H1 (cell line): ENCODE measurements at regions not wholly inside any gene's neighbourhood (a gene's known extent, or its start where the extent isn't known, plus 50 kb on each side); places are given as distances from the start of the nearest gene placed in this dataset.
A peak's percentile ranks its signal among the peaks of the same experiment; 100 is the strongest.
"Not testable (repeated sequence)": the region's sequence is repeated elsewhere in the genome, so short reads cannot be mapped to it uniquely, and the experiment has no call there.

Experiments used
- CTCF ChIA-PET: fragments of 300-600 bp; sonication (Branson Sonifier 250); formaldehyde crosslinking; loops from one replicate; lab custom pipeline; 2021; ENCODE audit not compliant: partially characterized antibody; lab: Charles Lee
- POLR2A ChIA-PET: fragments of 300-600 bp; sonication (Branson Sonifier 250); formaldehyde crosslinking; loops from one replicate; lab custom pipeline; 2021; ENCODE audit warnings: inconsistent platforms; ENCODE audit not compliant: partially characterized antibody; lab: Charles Lee
- DNase-seq, 2 experiments: peaks; one replicate each; pipeline versions ENCODE4 v3.0.0 to v3.0.0-alpha.2; 2010 to 2022; ENCODE audit warnings: low spot score in 2 of 2, low read depth in 1 of 2, mixed read lengths in 1 of 2
- FAIRE-seq: peaks from 2 replicates; lab custom pipeline; 2011; peaks lifted over from hg19 to GRCh38; lab: Jason Lieb, UNC
- H2AFZ ChIP-seq: 2 replicates; pipeline ENCODE4 v1.8.1; 2012; ENCODE audit warnings: low read length, inconsistent platforms
- H2AK5ac ChIP-seq: 2 replicates; pipeline ENCODE4 v1.6.1; 2013; ENCODE audit warnings: low read depth, low read length
- H2BK120ac ChIP-seq: replicated peaks from 2 replicates; pipeline ENCODE3; 2013; ENCODE audit warnings: low read depth, low read length, inconsistent platforms
- H2BK12ac ChIP-seq: 2 replicates; pipeline ENCODE4 v1.6.1; 2013; ENCODE audit warnings: low read depth, low read length
- H2BK15ac ChIP-seq: 2 replicates; pipeline ENCODE4 v1.6.1; 2013; ENCODE audit warnings: low read length
- H2BK20ac ChIP-seq: 2 replicates; pipeline ENCODE4 v1.6.1; 2013; ENCODE audit warnings: low read length
- H2BK5ac ChIP-seq: 2 replicates; pipeline ENCODE4 v1.6.1; 2013; ENCODE audit warnings: low read depth, low read length
- H3K14ac ChIP-seq: 2 replicates; pipeline ENCODE4 v1.6.1; 2013; ENCODE audit warnings: inconsistent platforms; ENCODE audit not compliant: insufficient read length
- H3K18ac ChIP-seq: 2 replicates; pipeline ENCODE4 v1.6.1; 2013; ENCODE audit warnings: low read length; ENCODE audit errors: extremely low read depth
- H3K23ac ChIP-seq: 2 replicates; pipeline ENCODE4 v1.6.1; 2013; ENCODE audit warnings: inconsistent platforms; ENCODE audit not compliant: insufficient read length
- H3K23me2 ChIP-seq: 2 replicates; pipeline ENCODE4 v1.6.1; 2013; ENCODE audit warnings: low read depth, low read length
- H3K27ac ChIP-seq: 2 replicates; pipeline ENCODE4 v1.6.1; 2011; ENCODE audit warnings: low read depth, low read length, inconsistent platforms
- H3K27me3 ChIP-seq, 4 experiments: replicated peaks in 1 of 4; 1 replicate in 1 of 4; 2 replicates in 3 of 4; pipeline versions ENCODE4 v1.6.1 to v1.8.1; 2011 to 2013; ENCODE audit warnings: low read length in 3 of 4, mild to moderate bottlenecking in 3 of 4, inconsistent platforms in 2 of 4, mixed read lengths in 2 of 4, moderate library complexity in 1 of 4; ENCODE audit not compliant: control insufficient read depth in 3 of 4, insufficient read depth in 3 of 4; ENCODE audit errors: extremely low read depth in 1 of 4
- H3K36me3 ChIP-seq, 4 experiments: 2 replicates each; pipeline versions ENCODE4 v1.6.1 to v1.8.1; 2011 to 2013; ENCODE audit warnings: mild to moderate bottlenecking in 4 of 4, low read length in 3 of 4, moderate library complexity in 2 of 4, control low read depth in 1 of 4, inconsistent platforms in 1 of 4; ENCODE audit not compliant: insufficient read depth in 4 of 4, control insufficient read depth in 2 of 4
- H3K4ac ChIP-seq: replicated peaks from 2 replicates; pipeline ENCODE3; 2013; ENCODE audit warnings: low read length, low read depth, mixed read lengths, inconsistent platforms; ENCODE audit not compliant: insufficient read length
- H3K4me1 ChIP-seq, 4 experiments: replicated peaks in 1 of 4; 1 replicate in 1 of 4; 2 replicates in 3 of 4; pipeline versions ENCODE4 v1.6.1 to v1.8.1; 2011 to 2013; ENCODE audit warnings: low read length in 3 of 4, inconsistent platforms in 2 of 4, mixed read lengths in 1 of 4; ENCODE audit not compliant: insufficient read depth in 4 of 4, control insufficient read depth in 3 of 4
- H3K4me2 ChIP-seq, 2 experiments: 2 replicates each; pipeline versions ENCODE4 v1.6.1 to v1.8.1; 2011 to 2013; ENCODE audit warnings: low read depth in 2 of 2, low read length in 2 of 2, control low read depth in 1 of 2, inconsistent platforms in 1 of 2, mild to moderate bottlenecking in 1 of 2; ENCODE audit not compliant: insufficient read depth in 1 of 2
- H3K4me3 ChIP-seq, 4 experiments: fragments of 200-600, 300-600 bp in 1 of 4; sonication (generic), shearing (Covaris generic), sonication (Bioruptor Twin) in 1 of 4; 2 replicates each; pipeline versions ENCODE4 v1.5.1 to v1.8.1; 2011 to 2016; ENCODE audit warnings: low read length in 4 of 4, low read depth in 3 of 4, control low read depth in 2 of 4, inconsistent platforms in 2 of 4, mild to moderate bottlenecking in 2 of 4, mixed read lengths in 1 of 4, moderate library complexity in 1 of 4; ENCODE audit not compliant: insufficient read depth in 2 of 4; ENCODE audit errors: extremely low read depth in 1 of 4
- H3K56ac ChIP-seq: replicated peaks from 2 replicates; pipeline ENCODE3; 2013; ENCODE audit warnings: low read depth, mild to moderate bottlenecking, mixed read lengths, low read length, inconsistent platforms; ENCODE audit not compliant: insufficient read length
- H3K79me1 ChIP-seq: 2 replicates; pipeline ENCODE4 v1.6.1; 2013; ENCODE audit warnings: low read depth, low read length, control low read depth
- H3K79me2 ChIP-seq, 2 experiments: 2 replicates each; pipeline versions ENCODE4 v1.6.1 to v1.8.1; 2012 to 2013; ENCODE audit warnings: low read length in 2 of 2, mild to moderate bottlenecking in 2 of 2, inconsistent platforms in 1 of 2; ENCODE audit not compliant: insufficient read depth in 2 of 2, control insufficient read depth in 1 of 2
- H3K9ac ChIP-seq, 4 experiments: replicated peaks in 1 of 4; 1 replicate in 1 of 4; 2 replicates in 3 of 4; pipeline versions ENCODE4 v1.6.1 to v1.8.1; 2011 to 2013; ENCODE audit warnings: low read depth in 3 of 4, low read length in 3 of 4, control low read depth in 2 of 4, mild to moderate bottlenecking in 2 of 4, moderate library complexity in 2 of 4, inconsistent platforms in 1 of 4; ENCODE audit errors: extremely low read depth in 1 of 4
- H3K9me3 ChIP-seq, 2 experiments: 2 replicates each; pipeline versions ENCODE4 v1.6.1 to v1.8.1; 2012 to 2013; ENCODE audit warnings: mild to moderate bottlenecking in 2 of 2, moderate library complexity in 2 of 2, control low read depth in 1 of 2, inconsistent platforms in 1 of 2, low read depth in 1 of 2, low read length in 1 of 2, mixed read lengths in 1 of 2; ENCODE audit not compliant: insufficient read depth in 2 of 2
- H4K20me1 ChIP-seq, 2 experiments: replicated peaks in 1 of 2; 2 replicates each; pipeline versions ENCODE3 to v1.8.1; 2011 to 2013; ENCODE audit warnings: inconsistent platforms in 2 of 2, low read length in 2 of 2, mild to moderate bottlenecking in 1 of 2; ENCODE audit not compliant: insufficient read depth in 2 of 2, control insufficient read depth in 1 of 2
- H4K5ac ChIP-seq: 2 replicates; pipeline ENCODE4 v1.6.1; 2013; ENCODE audit warnings: low read length, low read depth, mixed read lengths, inconsistent platforms; ENCODE audit not compliant: insufficient read length
- H4K8ac ChIP-seq: 2 replicates; pipeline ENCODE4 v1.8.0; 2013; ENCODE audit warnings: mild to moderate bottlenecking, moderate library complexity, low read length, inconsistent platforms; ENCODE audit not compliant: insufficient read depth; ENCODE audit errors: extremely low read depth
- H4K91ac ChIP-seq: replicated peaks from 2 replicates; pipeline ENCODE3; 2013; ENCODE audit warnings: low read length, mixed read lengths, inconsistent platforms; ENCODE audit not compliant: insufficient read length
- WGBS, 2 experiments: shearing (Covaris generic) in 1 of 2; methylation state at CpG; one replicate each; pipeline versions ENCODE4 v1.1.6 to v1.1.7; 2013 to 2015; ENCODE audit warnings: low lambda C conversion rate in 2 of 2, mixed read lengths in 2 of 2, inconsistent platforms in 1 of 2, low coverage in 1 of 2, missing lambda C conversion rate in 1 of 2; ENCODE audit not compliant: insufficient replicate concordance in 2 of 2, insufficient coverage in 1 of 2, insufficient read length in 1 of 2; ENCODE audit errors: extremely low coverage in 1 of 2, missing lambda C conversion rate in 1 of 2; 5-methylcytosine and 5-hydroxymethylcytosine counted together

- H2BK20ac ChIP-seq, H2AFZ ChIP-seq, H3K23ac ChIP-seq, H3K79me2 ChIP-seq, H2BK5ac ChIP-seq, POLR2A ChIA-PET, H3K23me2 ChIP-seq, H3K27me3 ChIP-seq, H2AK5ac ChIP-seq, H4K91ac ChIP-seq, FAIRE-seq, H2BK120ac ChIP-seq, H3K4me1 ChIP-seq, CTCF ChIA-PET, H4K5ac ChIP-seq, H3K9ac ChIP-seq, H4K20me1 ChIP-seq, H3K36me3 ChIP-seq, H3K79me1 ChIP-seq, H2BK12ac ChIP-seq, H3K18ac ChIP-seq, H3K27ac ChIP-seq, H4K8ac ChIP-seq, H3K4me3 ChIP-seq, DNase-seq, H3K9me3 ChIP-seq, H3K56ac ChIP-seq, H3K4me2 ChIP-seq, H2BK15ac ChIP-seq, H3K14ac ChIP-seq, H3K4ac ChIP-seq: not testable (repeated sequence)
- 92% methylated on average over 2 of the region's 2 CpGs; no CpG with 5 or more reads in 1 of the 2 experiments for WGBS, 2 experiments
These were observed 255.7 kb downstream of the NPIPA8 start for GRCh38 chr16:18080658-18081363.

- H2BK15ac ChIP-seq, H3K4ac ChIP-seq, H3K4me2 ChIP-seq, CTCF ChIA-PET, H2AK5ac ChIP-seq, H3K27ac ChIP-seq, H2AFZ ChIP-seq, H3K23ac ChIP-seq, H2BK120ac ChIP-seq, H3K9ac ChIP-seq, H3K23me2 ChIP-seq, H4K91ac ChIP-seq, H2BK20ac ChIP-seq, H3K18ac ChIP-seq, H2BK5ac ChIP-seq, H3K4me1 ChIP-seq, H4K5ac ChIP-seq, H3K79me1 ChIP-seq, POLR2A ChIA-PET, H3K56ac ChIP-seq, H3K14ac ChIP-seq, DNase-seq, H2BK12ac ChIP-seq, H3K27me3 ChIP-seq, H4K20me1 ChIP-seq, H3K36me3 ChIP-seq, H3K9me3 ChIP-seq, H4K8ac ChIP-seq, H3K4me3 ChIP-seq, H3K79me2 ChIP-seq: not testable (repeated sequence)
- FAIRE-seq: peak; percentile 52
These were observed 258.6 kb downstream of the NPIPA8 start for GRCh38 chr16:18077910-18078309.
